HG03175 (cell line): ENCODE measurements at regions not wholly inside any gene's neighbourhood (a gene's known extent, or its start where the extent isn't known, plus 50 kb on each side); places are given as distances from the start of the nearest gene placed in this dataset.
A peak's percentile ranks its signal among the peaks of the same experiment; 100 is the strongest.
"Not testable (repeated sequence)": the region's sequence is repeated elsewhere in the genome, so short reads cannot be mapped to it uniquely, and the experiment has no call there.

Experiments
- ATAC-seq: cut with Tn5 transposase; IDR thresholded peaks from one replicate; pipeline ENCODE4 v1.9.1; 2021; ENCODE audit warnings: mild to moderate bottlenecking, moderate library complexity; ENCODE audit not compliant: unreplicated experiment

DNA sequence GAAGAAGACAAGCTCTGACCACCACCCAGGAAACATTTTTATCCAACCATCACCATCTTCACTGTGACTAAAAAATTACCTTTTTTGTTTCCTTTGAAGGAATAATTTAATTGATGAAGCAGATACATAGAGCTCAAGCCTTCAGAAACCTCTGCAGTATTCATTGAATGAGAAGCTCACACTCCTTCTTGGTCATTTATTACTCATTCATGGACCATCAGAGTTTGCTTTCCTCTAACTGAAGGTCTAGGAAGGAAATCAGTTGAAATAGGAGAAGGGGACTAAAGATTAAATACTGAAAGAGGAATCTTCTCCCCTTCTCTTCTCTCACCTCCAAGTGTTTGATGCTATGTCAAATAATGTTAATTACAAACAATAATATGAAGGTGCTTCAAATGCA, 290.6 kb upstream of the KLF3 start:
- no peak for ATAC-seq

DNA sequence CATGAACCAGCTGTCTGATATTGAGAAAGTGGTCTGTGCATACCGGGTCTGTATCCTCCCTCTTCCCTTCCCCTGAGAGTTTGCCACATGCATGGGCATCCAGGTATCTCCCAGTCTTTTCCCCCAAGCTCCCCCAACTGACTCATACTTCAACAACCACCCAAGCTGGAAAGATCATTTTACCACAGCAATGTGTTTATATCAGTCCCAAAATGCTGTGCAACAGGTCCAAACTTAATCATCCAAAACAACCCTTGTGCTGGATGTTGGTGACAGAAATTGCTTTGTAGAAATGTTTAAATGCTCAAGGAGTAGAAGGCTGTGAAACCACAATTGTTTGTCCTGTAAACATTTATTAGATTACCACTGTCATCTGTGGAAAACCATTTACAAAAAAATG, 286.8 kb upstream of the KLF3 start:
- no peak for ATAC-seq

DNA sequence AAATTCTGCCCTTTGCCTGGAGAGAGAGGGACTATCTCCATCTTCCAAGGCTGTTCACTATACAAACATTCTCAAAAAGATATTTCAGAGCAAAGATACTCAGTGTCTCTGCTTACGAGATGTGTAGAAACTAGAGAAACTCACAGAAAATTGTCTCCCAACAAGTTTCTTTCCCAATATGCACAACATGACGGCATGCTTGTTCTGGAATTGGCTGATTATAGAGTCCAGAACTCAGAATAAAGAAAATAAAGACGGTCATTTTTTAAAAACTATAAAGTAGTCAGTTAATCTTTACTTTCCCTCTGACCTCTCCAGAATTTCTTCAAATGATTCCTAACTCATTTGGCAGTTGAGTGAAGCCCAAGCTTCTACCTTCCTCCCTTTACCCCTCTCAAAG, 285.5 kb upstream of the KLF3 start:
- no peak for ATAC-seq

- ATAC-seq = no peak
These were observed 282.2 kb upstream of the KLF3 start for GRCh38 chr4:38381788-38382187.

DNA sequence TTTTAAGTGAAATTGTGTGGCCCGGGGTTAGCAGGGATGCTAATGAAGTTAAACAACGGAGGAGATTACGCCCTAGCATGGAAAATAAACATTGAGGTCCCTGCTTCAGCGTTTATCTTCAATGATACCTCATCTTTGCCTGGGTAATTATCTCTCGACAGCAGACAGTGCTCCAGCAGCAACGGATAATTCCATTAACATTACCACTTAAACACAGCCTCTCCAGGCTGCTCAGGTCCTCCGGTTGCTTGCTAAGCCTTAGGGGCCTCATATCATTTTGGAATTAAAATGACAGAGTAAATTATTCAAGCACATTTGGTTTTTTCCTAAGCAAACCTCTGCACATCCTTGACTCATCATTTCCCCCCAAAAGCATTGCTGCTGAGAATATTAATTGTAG, 281.5 kb upstream of the KLF3 start:
- ATAC-seq = no peak

- no peak for ATAC-seq
These were observed 280.3 kb upstream of the KLF3 start for GRCh38 chr4:38383646-38384121.

DNA sequence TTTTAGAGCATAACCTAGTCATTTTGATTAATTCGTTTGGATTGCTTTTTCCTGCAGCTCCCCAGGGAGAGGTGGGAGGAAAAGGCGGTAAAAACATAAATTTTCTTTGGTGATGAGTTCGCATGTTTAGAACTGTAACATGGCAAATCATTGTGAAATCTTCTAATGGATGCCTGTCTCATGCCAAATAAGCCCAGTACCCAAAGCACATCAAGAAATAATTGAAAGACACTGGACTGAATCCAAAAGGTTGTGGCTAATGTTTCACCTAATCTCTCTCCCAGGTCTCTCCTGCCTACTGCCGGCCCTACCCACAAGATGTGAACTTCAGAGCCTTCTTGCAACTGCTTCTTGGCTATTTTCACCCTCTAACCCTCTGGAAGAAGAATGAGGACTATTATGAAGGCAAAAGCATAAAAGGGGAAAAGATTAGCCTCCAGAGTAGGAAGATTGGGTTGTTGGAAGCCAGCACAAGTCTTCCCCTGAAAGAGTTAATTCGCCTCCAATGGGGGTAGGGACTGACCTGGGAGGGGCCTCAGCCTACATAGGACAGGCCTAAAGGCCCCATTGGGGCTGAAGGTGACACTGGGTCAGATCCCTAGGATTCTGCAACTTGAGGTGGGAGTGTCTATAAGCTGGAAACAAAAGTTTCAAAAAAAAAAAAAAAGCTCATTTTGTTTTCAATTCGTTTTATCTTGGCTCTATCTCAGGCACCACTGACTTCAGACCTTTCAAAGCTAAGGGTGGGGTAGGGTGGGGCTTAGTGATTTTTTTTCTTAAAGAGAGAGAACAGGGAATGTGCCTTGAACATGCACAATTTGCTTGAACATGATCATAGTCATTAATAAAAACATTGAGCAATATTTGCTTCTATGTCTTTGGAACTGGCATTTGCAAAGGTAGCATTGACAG, 278.6 kb upstream of the KLF3 start:
- no peak for ATAC-seq

DNA sequence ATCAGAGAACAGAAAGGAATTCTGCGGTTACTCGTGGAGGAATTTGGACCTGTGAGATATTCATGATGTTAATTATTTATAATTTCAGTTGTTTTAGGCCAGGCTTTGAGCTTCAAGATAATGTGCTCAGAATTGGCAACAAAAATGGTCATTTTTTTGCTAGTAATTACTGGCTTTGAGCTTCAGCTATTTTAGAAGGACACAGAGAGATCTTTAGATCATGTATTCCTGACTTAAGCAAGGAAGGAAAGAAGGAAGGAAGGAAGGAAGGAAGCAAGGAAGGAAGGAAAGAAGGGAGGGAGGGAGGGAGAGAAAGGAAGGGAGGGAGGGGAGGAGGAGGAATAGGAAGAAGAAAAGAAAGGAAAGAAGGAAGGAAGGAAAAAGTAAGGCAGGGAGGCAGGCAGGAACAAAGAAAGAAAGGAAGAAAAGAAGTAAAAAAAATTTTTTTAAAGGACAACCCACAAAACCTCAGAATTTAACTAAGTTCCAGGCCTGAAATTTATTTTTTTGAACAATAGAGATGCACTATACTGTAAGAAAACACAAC, 277.9 kb upstream of the KLF3 start:
- no peak for ATAC-seq

DNA sequence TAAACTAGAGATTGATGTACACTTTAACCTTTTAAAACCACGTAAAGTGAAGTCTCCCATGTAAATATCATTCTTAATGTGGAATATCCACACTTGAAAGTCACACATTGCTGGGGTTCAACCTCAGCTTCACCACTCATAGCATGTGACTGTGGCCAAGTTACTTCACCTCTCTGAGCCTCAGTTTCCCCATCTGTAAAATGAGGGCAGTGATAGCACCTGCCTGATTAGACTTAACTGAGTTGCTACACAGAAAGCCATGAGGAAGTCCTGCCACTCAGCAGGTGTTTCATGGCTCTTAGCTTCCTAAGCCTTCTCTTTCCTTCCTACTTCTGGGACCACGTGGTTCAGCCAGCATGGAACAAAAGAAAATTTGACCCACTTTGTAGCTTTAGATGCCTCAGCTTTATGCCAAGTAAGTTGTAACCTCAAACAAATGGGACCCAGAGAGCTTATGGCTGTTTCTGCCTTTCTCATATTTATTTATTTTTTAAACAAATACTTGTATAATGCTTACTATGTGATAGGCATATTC, 277.3 kb upstream of the KLF3 start:
- no peak for ATAC-seq

DNA sequence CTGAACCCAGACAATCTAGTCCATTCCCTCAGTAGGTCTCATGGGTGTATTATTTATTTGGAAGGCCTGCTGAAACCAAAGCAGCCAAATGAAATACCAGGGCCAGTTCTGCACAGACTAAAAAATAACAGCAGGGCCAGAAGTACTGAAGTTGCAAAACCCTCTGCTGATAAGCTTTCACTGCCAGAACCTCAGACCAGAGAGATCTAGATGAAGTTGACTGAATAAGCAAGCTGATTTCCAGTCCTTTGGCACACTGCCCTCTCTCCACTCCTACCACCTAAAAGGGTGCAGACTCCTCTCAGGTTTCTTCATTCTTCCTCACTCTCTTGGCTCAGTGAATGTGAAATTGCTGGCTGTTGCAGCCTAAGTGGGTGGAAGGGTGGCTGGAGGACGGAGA, 276.7 kb upstream of the KLF3 start:
- no peak for ATAC-seq

GRCh38 chr4:38387819-38388218, 276.2 kb upstream of the KLF3 start:
- ATAC-seq = no peak

- ATAC-seq = not testable (repeated sequence)
These were observed 275.1 kb upstream of the KLF3 start for GRCh38 chr4:38388907-38389306.

DNA sequence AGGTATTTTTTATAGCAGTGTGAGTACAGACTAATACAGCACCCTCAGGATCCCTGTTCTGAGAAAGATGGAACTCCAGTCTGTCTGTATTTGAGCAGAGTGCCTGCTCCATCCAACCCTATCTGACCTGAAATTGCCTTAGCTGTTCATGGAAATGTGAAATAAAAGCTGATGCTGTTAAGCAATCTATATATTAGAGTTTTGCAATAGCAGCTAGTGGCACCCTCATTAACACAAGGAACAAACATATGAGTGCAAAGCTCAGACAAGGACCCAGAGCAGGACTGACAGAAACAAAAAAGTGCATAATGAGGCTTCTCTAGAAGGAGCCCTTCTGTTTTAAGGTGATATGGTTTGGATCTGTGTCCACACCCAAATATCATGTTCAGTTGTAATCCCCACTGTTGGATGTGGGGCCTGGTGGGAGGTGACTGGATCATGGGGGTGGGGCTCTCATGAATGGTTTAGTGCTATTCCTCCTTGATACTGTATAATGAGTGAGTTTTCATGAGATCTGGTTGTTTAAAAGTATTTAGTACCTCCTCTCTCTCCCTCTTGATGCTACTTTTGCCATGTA, 272.9 kb upstream of the KLF3 start:
- ATAC-seq = no peak

DNA sequence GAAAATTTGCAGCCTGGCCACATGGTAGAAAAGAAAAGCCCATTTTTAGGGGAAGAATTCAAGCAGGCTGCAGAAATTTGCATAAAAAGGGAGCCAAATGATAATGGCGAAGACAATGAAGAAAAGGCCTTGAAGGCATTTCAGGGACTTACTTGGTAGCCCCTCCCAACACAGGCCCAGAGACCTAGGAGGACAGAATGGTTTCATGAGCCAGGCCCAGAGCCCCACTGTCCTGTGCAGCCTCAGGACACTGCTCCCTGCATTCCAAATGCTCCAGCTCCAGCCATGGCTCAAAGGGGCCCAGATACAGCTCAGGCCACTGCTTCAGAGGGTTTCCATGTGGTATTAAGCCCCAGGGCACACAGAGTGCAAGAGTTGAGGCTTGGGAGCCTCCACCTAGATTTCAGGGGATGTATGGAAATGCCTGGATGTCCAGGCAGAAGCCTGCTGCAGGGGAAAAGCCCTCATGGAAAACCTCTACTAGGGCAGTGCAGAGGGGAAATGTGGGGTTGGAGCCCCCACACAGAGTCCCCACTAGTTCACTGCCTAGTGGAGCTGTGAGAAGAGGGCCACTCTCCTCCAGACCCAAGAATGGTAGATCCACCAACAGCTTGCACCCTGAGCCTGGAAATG, 271.7 kb upstream of the KLF3 start:
- ATAC-seq = no peak

DNA sequence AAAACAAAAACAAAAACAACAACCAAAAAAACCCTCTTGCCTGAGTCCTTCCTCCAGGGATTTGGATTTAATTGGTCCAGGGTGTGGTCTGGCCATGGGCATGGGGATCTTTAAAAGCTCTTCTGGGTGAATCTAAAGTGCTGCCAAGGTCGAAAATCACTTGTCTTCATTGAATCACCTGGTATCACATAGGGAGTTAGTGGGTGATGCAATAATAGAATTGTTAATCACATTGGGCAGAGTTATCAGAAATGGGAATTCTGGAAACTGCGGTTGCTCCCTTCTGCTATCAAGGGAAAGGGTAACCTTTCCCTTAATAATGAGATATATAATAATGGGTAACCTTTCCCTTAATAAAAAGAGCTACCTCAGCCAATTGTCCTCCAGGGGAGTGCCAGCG, 267.9 kb upstream of the KLF3 start:
- no peak for ATAC-seq

- ATAC-seq = no peak
These were observed 267.0 kb upstream of the KLF3 start for GRCh38 chr4:38396845-38397547.

DNA sequence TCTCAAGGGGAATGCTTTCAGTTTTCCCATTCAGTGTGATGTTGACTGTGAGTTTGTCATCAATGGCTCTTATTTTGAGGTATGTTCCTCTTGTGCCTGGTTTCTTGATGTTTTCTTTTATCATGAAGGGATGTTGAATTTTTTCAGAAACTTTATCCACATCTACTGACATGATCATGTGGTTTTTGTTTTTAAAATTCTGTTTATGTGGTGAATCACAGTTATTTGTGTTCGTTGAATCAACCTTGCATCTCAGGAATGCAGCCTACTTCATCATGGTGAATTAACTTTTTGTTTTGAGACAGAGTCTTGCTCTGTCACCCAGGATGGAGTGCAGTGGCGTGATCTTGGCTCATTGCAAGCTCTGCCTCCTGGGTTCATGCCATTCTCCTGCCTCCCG, 263.1 kb upstream of the KLF3 start:
- ATAC-seq = no peak

DNA sequence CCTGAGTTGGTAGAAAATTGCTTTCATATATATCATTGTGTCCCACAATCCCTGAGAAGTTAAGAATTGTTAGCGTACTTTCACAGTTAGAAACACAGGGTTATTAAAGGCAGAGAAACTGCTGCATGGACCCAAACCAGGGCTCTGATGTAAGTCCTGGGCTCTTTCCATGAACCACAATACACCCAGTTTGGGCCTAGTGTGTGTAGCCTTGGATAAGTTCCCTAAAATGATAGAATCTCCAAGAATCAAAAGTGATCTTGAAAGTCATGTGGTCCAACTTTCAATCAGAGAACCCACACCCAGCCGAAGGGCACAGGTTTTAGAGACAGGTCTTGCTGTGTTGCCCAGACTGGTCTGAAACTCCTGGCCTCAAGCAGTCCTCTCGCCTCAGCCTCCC, 257.8 kb upstream of the KLF3 start:
- ATAC-seq = no peak

DNA sequence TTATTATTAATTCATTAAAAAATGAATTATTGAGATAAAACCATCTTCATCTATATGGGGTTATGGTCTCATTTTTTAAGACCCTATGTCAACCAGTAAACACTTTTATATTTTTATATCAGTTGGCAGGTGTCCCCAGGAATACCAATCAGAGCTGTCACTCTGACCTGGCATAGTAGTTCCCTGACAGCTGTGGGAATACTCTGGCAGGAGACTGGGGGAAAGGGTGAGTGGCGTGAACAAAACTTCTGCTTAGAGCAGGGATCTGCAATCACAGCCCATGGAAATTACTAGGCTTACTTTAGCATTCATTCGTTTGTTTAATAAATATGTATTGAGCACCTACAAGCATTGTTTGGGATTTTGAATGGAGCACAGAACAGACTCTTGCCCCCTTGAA, 254.1 kb upstream of the KLF3 start:
- no peak for ATAC-seq

DNA sequence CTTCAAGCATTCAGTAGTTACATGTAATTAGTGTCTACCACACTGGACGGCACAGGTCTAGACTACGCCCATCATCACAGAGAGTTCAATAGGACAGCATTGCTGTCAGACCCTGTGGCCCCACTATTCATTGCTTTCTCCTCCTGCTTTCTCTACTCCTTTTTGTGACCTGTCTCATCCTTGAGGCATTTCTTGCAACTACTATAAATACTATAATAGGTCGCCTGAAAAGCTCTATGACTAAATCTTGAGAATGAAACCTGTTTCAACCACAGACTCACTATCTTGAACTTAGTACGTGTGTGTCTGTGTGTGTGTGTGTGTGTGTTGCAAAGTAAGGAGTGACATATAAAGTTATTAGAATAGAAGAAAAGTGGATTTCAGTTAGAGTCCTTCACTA, 252.9 kb upstream of the KLF3 start:
- peak; percentile 55 for ATAC-seq

DNA sequence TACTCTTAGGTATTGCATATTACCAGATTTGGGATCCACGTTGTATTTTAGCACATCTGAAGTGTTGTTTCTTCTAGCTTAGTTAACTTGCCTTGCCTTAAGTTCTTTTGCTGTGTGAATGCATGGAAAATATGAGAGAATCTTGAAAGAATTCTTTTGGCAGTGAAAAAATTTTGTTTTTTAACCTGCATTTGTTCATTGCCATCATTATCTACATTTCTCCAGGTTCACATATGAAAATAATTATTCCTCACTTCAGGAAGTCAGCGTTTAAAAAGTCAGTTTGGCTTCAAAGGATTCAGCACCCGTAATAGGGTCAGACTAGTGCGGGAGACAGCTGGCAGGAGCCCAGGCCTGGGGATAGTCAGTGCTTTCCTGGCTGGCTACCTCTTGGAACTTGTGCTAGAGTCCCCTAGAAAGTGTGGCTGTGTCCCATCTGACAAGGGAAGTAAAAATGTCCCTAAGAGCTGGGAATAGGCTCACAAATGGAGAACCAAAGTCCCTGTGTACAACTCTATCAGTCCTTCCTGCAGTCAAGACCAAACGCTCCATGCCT, 251.9 kb upstream of the KLF3 start:
- ATAC-seq = no peak
